ENCODE measurements at regions not wholly inside any gene's neighbourhood (a gene's known extent, or its start where the extent isn't known, plus 50 kb on each side); places are given as distances from the start of the nearest gene placed in this dataset.

- TF ChIP-seq ZNF462 (CRISPR knock-in tag; IDR thresholded peaks at IDR 0.05), result no peak
- no peak for TF ChIP-seq STAT1 (IDR thresholded peaks at IDR 0.05; ENCODE audit: unreplicated experiment)
- TF ChIP-seq CTCF (conservative IDR thresholded peaks at IDR 0.05; ENCODE audit: low read depth in 2 of 2), result no peak
- no peak for TF ChIP-seq JUNB (IDR thresholded peaks at IDR 0.05; ENCODE audit: unreplicated experiment)
- no peak for TF ChIP-seq CREB1 (CRISPR knock-in tag; IDR thresholded peaks at IDR 0.05; ENCODE audit: low read depth)
- no peak for TF ChIP-seq POLR2AphosphoS5 (IDR thresholded peaks at IDR 0.05; ENCODE audit: low read depth)
- no peak for TF ChIP-seq ETS1 (IDR thresholded peaks at IDR 0.05)
- no peak for TF ChIP-seq ZNF114 (CRISPR knock-in tag; IDR thresholded peaks at IDR 0.05)
These were observed 148.7 kb upstream of the SPAG17 start (continued) for GRCh38 chr1:118333601-118334210.
